MV-4-11 (cell line): ENCODE measurements at regions not wholly inside any gene's neighbourhood (a gene's known extent, or its start where the extent isn't known, plus 50 kb on each side); places are given as distances from the start of the nearest gene placed in this dataset.

Source experiments
- DNase-seq: peaks from one replicate; lab custom pipeline; 2025; lab: John Stamatoyannopoulos, UW

- no peak for DNase-seq
These were observed 57.0 kb upstream of the GRAMD2B start for GRCh38 chr5:126366199-126366560.

GRCh38 chr5:126368239-126368812, 54.9 kb upstream of the GRAMD2B start:
- no peak for DNase-seq

- no peak for DNase-seq
These were observed 54.1 kb upstream of the GRAMD2B start for GRCh38 chr5:126369083-126369482.

GRCh38 chr5:126369995-126370731, 53.0 kb upstream of the GRAMD2B start:
- peak; percentile 17 for DNase-seq

- no peak for DNase-seq
These were observed 52.2 kb upstream of the GRAMD2B start for GRCh38 chr5:126370796-126371718.

GRCh38 chr5:126373375-126374108, 49.7 kb upstream of the GRAMD2B start:
- DNase-seq, result no peak
